Fibroblast of the conjunctiva (primary cell): ENCODE measurements at regions not wholly inside any gene's neighbourhood (a gene's known extent, or its start where the extent isn't known, plus 50 kb on each side); places are given as distances from the start of the nearest gene placed in this dataset.
"Not testable (repeated sequence)": the region's sequence is repeated elsewhere in the genome, so short reads cannot be mapped to it uniquely, and the experiment has no call there.

Experiments used
- DNase-seq: peaks from one replicate; pipeline ENCODE4 v3.0.0-alpha.2; 2010; ENCODE audit warnings: low read depth

- DNase-seq = no peak
Measured at GRCh38 chr20:53872561-53873229, 197.7 kb downstream of the BCAS1 start.

DNA sequence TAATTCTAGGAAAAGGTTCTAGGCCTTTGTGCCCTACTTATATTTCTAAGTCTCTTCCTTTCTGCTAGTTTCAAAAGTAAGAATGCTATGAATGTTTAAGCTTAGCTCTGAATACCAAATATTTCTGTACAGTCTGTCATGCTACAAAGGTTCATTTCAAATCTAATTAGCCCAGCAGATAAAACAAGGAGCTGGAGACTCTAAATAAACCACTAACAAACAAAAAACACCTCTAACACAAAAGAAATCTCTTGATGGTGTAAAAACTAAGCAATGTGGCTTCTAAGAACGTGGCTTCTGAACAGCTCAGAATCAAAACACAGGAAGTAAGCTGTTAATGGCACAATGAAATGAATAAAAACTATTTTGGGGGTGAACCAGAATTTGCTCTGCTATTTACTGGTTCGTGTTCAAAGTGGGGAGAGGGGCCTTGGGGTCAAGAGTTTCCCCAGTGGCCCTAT lies 198.3 kb downstream of the BCAS1 start:
- DNase-seq = no peak

GRCh38 chr20:53871541-53871940 lies 198.9 kb downstream of the BCAS1 start:
- no peak for DNase-seq

DNA sequence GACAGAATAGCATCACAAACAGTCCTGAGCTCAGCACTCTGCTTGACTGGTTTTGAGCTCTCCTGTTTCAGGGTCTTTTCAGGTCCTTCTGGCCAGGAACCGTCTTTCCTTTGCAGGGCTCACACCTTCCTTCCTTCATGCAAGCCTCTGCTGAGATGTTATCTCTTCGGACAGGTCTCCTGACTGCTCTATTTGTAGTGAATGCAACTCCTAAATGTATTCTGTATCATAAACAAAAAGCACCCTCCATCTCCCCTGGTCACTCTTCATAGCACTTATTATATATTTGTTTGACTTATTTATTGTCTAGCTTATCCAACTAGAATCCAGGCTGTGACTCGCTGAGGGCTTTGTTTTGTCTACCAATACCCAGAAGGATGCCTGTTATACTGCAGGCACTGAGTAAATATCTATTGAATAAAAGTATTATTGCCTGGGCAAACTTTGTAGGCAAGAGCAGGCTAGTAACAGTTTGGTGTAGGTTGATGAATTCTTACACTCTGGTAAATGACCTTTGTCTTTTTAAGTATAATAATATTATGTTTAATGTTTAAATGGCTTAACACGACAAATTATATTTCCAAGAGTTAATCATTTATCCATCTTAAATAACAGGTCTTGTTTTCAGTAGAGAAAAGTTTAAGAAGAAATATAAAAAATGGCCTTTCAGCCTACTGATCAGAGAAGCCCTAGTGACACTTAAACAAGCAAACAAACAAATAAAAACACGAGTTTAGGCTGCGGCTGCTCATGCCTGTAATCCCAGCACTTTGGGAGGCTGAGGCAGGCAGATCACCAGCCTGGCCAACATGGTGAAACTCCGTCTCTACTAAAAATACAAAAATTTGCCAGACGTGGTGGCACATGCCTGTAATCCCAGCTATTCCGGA lies 199.7 kb downstream of the BCAS1 start:
- no peak for DNase-seq

- peak; percentile 68 for DNase-seq
Measured at GRCh38 chr20:53869466-53870258, 200.7 kb downstream of the BCAS1 start.

DNA sequence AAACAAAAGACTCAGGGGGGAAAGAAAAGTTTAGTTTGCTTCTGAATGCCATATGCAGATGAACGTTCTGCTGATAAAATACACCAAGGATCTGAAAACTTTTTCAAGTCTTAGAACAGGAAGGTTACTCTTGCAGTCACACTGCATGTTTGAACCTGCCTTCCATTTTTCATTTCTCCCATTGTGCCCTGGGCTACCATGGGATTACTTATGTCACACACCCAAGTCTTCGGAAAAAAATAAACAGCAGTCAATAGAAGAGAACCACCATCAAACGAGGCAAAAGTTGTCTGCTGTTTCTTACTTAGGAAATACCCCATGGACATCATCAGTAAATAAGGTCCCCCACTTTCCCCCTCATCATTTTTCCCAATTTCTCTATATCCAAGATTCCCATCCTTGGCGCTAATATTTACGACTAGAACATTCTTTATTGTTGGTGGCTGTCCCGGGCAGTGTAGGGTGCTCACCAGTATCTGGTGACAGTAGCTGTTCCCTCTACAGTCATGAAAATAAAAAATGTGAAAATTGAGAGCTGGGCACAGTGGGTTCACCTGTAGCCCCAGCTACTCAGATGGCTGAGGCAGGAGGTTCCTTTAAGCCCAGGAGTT lies 202.5 kb downstream of the BCAS1 start:
- DNase-seq = no peak

DNA sequence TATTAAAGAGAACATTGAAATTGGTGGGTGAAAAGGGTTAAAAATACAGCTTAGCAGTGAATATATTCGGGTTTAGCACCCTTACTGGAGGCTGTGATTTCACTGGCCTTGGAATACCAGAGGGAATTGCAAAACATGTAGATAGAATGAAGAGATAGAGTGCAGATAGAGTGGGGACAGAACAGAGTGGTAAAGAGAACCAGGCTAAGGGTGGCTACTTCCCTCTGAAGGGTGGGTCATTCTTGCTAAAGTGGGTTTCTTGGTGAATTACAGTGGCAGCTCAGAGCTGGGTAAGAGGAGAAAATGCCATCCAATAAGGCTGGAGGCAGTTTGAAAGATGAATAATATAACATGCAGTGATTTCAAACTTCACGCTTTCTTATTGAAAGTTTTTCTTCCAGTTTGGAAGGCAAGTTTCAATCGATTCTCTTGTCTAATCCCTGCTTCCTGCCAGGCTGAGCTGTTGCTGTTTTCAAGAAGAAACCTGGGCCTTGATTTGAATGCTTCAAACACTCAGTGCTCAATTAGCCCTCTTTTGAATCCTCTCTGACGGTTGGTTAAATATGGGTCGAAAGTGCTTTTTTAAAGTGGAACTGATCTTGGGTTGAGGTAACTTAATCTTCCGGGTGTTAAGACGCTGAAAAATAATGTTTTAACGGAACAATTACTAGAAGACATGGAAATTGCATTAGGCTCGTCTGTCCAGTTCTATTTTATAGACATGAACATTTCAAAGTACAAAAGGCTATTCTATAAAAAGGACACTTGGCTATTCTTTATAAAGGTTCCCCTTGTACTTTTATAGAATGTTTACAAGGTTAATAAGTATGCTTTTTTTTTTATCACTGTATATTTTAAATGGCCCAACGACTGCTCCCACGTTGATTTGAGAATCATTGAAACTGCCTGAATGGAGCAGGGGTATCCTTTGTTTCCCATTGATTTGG lies 203.3 kb downstream of the BCAS1 start:
- no peak for DNase-seq

GRCh38 chr20:53865901-53866793 lies 204.2 kb downstream of the BCAS1 start:
- DNase-seq = peak; percentile 33

DNA sequence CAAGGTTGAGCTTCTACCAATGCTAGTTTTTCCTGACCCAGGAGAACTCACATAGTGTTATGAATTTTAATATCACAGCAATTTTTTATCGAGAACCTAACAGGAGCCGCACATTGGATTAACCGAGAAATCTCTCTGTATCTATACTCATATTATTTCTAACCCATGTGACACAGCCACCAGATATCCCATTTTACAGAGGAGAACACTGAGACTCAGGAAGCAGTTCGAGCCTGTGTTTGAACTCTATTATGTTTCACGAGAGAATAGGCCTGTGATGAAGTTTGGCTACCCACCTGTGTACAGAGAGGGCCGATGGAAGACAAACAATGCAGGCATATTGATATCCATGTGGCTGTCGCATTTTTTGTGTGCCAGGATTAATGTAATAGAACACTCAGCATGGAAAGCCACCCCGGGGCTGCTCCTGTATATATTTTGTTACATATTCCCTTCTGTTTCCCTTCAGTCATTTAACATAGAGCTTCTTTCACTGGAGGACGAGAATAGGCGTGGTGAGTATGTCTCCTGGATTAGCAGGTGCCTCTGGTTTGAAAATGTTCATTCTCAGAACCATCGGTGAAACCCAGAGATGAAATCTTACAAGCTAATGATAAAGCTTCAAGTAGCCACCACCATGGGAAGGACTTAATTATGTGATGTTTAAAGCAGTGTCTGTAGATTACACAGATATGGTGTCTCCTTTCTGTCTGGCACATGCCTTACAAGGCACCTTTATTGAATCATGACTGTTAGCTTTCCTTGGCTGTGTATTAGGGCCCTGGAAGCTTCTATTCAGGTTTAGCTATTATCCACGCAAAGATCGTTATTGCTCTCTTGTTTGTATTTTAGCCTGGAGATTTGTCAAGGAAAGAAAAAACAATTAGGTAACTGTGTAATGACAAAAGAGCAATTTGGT lies 205.4 kb downstream of the BCAS1 start:
- DNase-seq = not testable (repeated sequence)

DNA sequence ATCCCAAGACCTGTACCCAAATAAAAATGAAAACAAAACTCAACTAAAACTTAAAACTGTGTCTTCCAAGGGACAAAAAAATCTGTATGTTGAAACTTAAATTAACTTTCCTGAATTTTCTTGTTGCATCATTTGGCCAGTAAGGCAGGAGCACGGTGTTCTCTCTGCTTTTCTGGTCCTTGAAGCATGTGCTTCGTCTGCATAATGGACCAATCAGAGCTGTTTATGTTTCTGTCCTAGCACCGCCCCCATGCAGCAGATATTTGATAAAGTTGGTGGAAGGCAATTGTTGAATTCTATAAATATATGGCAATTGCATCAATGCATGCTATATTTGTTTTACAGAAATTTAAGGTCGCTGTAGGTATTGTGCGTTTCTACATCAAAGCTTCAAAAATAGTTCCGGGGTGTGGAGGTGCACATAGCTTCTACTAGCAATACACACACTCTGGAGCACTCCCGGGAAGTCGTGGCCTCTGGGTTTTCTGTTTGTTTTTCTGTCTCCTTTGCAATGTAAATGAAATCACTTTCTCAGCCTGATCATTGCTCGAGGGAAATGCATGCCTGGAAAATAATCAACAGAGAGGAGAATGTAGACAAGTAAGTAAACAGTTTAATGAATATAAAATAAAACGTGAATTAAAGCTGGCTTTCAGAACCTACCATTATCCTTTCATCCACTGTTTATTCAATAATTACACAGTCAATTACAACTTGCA lies 206.3 kb downstream of the BCAS1 start:
- DNase-seq = not testable (repeated sequence)

- DNase-seq = not testable (repeated sequence)
Measured at GRCh38 chr20:53863535-53863922, 206.9 kb downstream of the BCAS1 start.

DNA sequence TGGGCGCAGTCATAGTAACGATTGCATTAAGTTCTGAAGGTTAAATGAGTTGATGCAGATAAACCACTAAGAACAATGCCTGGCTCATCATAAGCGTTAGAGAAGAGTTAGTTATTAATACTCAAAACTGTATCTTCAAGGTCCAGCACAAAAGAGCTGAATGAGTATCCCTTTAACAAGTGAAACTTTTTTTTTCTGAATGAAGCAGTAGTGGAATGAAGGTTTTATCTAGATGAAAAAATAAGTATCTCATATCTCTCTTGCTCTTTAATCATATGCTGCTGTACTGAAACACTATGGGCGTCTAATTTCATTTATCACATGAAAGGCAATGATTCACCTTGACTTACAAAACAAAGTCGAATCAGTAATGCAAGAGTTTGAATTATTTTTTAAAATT lies 207.4 kb downstream of the BCAS1 start:
- not testable (repeated sequence) for DNase-seq

GRCh38 chr20:53862490-53862889 lies 207.9 kb downstream of the BCAS1 start:
- DNase-seq = not testable (repeated sequence)

- not testable (repeated sequence) for DNase-seq
Measured at GRCh38 chr20:53862136-53862397, 208.3 kb downstream of the BCAS1 start.

GRCh38 chr20:53859684-53860083 lies 210.7 kb downstream of the BCAS1 start:
- no peak for DNase-seq

- not testable (repeated sequence) for DNase-seq
Measured at GRCh38 chr20:53859009-53859408, 211.4 kb downstream of the BCAS1 start.

DNA sequence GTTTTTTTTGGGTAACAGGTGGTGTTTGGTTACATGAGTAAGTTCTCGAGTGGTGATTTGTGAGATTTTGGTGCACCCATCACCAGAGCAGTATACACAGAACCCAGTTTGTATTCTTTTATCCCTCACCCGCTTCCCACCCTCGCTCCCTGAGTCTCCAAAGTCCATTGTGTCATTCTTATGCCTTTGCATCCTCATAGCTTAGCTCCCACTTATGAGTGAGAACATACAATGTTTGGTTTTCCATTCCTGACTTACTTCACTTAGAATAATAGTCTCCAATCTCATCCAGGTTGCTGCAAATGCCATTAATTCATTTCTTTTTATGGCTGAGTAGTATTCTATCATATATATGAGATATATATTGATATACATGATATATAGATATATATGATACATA lies 211.9 kb downstream of the BCAS1 start:
- not testable (repeated sequence) for DNase-seq

- no peak for DNase-seq
Measured at GRCh38 chr20:53857723-53858236, 212.6 kb downstream of the BCAS1 start.
